ENCODE measurements at regions not wholly inside any gene's neighbourhood (a gene's known extent, or its start where the extent isn't known, plus 50 kb on each side); places are given as distances from the start of the nearest gene placed in this dataset.

DNA sequence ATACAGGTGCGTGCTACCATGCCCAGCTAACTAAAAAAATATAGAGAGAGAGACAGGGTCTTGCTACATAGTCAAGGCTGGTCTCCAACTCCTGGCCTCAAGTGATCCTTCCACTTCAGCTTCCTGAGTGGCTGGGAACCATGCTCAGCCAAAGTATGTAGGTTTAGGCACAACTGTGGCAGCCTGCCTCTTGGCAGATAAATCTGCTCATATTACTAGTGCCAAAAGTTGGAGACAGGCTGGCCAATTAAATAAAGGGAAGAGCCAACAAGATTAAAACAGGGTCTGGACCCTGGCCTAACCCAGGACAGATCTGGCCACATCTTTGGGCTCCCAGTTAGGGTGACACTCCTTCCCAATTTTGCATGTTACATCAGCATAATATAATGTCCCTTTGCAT, 151.7 kb downstream of the CBLN1 start:
- DNase-seq (ENCODE audit: extremely low read depth in 1 of 2, low read depth in 1 of 2) = no peak

DNA sequence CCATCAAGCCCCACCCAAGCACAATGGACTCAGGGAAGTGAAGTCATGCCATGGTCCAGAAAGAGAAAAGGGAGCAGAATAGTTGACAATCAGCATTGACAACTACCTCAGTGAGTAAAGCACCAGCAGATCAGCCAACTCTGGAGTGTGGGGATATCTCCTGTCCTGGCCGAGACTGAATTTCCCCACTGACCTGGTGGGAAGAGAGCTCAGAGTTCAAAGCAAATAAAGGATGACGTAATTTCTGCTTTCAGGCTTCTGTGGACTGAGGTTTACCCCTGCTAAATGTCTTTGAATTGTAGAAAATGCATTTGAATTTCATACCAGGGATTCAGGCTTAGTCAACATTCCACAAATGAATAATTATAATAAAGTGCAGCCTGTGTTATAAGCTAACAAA, 152.9 kb downstream of the CBLN1 start:
- no peak for DNase-seq (ENCODE audit: extremely low read depth in 1 of 2, low read depth in 1 of 2)

DNA sequence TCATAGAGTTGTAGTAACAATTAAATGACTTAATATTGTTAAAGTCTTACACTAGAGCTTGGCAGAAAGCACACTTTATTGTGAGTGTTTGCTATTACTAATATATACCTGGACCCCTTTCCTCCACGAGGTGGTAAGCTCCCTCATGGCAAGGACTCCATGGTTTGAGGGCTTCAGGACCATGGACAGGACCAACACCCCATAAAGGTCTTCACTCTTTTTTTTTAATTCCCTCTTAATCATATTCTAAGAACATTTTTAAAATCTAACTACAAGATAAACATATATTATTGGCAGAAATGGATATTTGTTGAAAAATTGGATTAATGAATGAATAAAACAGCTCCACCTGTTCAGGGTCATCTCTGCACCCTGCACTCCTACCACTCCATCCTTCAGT, 154.5 kb downstream of the CBLN1 start:
- no peak for DNase-seq (ENCODE audit: extremely low read depth in 1 of 2, low read depth in 1 of 2)

DNA sequence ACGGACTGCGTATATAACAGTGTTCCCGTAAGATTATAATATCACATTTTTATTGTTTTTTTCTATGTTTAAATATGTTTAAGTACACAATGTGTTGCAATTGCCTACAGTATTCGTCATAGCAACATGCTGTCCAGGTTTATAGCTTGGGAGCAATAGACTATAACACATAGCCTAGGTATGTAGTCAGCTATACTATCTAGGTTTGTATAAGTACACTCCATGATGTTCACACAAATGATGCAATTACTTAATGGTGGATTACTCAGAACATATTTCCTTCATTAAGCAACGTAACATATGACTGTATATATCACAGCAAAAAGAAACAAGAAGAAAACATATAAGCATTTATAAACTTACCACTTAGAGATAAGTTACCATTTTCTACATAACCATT, 160.0 kb downstream of the CBLN1 start:
- no peak for DNase-seq (ENCODE audit: extremely low read depth in 1 of 2, low read depth in 1 of 2)

DNA sequence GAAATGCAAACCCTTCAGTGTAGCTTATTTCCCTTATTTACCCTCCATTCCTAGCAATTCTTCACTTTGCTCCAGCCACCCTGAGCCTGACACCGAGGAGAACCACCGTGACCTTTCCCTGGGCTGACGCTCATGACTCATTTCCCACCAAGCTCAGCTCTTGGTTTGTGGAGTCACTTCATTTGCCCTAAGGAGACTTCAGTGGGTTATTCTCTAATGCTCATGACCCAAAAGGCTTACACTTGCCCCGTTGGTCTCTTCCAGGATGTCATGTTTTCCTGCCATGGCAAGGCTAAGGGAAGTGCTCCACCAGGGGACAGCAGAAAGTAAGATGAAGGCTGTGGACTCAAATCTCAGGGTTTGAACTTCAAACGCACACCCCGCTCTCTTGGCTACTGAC, 161.0 kb downstream of the CBLN1 start:
- no peak for DNase-seq (ENCODE audit: extremely low read depth in 1 of 2, low read depth in 1 of 2)

DNA sequence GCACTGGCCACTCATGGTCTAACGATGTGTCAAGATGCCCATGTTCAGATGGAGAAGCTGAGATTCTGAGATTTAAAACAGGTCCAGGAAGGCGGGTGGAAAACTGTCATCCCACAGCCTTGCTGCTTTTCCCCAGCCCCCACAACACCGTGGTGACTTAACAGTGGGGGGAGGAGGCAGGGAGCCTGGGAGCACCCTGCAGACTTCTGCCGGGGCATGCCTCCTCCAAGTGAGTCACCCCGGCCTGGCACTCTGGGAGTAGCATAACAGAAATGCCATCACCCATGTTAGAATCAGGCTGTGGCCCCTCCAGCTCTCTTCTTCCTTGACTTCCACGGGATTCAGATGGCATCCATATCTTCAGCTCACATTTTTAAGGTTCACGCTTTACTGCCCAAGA, 164.8 kb downstream of the CBLN1 start:
- DNase-seq (ENCODE audit: extremely low read depth in 1 of 2, low read depth in 1 of 2) = no peak

DNA sequence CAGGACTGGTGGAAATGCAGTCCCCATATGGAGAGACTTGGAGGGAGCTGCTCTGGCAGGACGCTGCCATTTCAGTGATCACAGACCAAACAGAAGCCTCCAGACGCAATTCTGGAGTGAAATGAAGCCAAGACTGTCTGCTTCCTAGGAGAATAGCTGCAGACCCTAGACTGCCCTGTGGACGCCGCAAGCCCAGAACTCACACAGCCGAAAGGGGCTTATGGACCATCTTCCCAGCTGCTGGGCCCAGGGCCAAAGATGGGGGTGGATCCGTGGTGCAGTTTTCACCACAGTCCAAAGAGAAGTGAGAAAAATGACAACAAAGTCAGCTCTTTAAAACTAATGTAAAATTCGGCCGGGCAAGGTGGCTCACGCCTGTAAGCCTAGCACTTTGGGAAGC, 165.7 kb downstream of the CBLN1 start:
- no peak for DNase-seq (ENCODE audit: extremely low read depth in 1 of 2, low read depth in 1 of 2)

DNA sequence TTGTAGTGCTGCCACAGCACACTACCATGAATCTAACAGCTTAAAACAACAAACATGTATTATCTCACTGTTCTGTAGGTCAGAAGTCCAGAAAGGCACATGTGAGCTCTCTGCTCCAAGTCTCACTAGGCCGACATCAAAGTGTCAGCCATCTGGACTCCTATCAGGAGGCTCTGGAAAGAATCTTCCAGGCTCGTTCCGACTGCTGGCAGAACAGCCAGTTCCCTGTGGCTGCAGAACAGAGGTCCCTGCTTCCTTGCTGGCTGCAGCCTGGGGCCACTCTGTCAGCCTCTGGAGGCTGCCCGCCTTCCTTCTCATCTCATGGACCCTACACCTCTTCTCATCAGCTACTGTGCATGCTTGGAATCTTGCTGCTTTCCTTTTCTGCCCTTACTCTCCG, 168.9 kb downstream of the CBLN1 start:
- DNase-seq (ENCODE audit: extremely low read depth in 1 of 2, low read depth in 1 of 2) = no peak

DNA sequence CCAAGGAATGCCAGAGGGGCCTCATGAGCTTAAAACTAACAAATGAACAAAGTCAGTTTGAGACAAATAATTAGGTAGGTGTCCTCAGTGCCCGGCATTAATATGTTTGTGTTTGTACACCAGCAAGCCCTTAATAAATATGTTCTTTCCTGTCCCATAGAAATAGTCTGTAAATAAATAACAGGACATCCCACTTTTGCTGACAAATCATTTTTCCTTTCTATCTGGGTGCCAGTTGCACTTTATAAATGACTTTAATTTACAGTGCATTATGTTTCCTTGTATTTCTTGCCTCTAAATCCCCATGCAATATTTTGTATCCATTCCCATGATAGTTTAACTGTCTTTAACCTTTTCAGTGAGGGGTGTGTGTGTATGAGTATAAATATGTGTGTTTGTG, 170.3 kb downstream of the CBLN1 start:
- DNase-seq (ENCODE audit: extremely low read depth in 1 of 2, low read depth in 1 of 2) = no peak

DNA sequence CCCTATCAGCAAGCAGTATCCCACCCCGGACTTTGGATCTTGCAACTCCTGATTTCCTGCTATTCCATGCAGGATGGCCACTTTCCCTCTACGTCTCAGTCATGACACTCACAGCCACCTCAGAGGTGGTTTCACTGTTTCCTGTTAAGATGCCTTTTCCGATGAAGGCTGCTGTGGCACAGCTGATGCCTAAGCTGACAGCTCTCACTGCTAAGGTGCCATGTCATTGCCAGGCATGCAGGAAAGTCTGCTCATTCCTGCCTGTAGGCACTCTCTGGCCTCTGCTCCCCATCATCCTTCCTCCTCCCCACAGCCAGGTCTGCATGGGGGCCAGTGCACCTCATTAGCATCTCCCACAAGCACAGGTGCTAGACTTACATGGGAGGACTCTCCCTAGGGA, 173.0 kb downstream of the CBLN1 start:
- no peak for DNase-seq (ENCODE audit: extremely low read depth in 1 of 2, low read depth in 1 of 2)

DNA sequence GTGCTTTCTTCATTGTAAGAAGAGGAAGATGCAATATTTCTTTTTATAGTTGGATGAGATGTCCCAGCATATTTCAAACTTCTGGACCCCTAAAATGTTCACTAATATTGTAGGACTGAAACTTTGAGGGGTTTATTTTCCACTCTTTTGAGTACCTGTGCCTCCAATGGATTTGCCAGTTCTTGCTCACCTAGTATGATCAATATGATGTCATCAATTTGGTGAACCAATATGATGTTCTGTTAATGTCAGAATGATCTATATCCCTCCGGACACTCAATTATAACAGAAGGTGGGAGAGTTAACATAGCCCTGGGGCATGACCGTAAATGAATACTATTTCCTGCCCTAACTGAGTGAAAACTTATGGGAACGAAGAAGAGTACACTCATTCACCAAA, 178.3 kb downstream of the CBLN1 start:
- no peak for DNase-seq (ENCODE audit: extremely low read depth in 1 of 2, low read depth in 1 of 2)

DNA sequence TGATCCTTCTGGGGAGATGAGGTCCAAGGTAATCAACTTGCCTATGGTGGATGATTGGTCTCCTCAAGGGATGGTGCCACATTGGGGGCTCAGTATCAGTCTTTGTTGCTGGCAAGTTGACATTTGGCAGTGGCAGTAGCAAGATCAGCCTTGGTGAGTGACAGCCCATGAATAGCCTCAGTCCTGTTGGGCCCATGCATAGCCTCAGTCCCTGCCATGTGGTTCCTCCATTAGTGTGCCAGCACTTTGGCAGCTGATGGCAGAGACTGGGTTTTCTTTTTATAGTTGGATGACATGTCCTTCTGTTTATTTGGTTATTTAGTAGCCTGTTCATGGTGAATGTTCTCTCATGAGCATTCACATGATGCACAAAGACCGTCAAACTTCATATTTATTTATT, 179.6 kb downstream of the CBLN1 start:
- no peak for DNase-seq (ENCODE audit: extremely low read depth in 1 of 2, low read depth in 1 of 2)

DNA sequence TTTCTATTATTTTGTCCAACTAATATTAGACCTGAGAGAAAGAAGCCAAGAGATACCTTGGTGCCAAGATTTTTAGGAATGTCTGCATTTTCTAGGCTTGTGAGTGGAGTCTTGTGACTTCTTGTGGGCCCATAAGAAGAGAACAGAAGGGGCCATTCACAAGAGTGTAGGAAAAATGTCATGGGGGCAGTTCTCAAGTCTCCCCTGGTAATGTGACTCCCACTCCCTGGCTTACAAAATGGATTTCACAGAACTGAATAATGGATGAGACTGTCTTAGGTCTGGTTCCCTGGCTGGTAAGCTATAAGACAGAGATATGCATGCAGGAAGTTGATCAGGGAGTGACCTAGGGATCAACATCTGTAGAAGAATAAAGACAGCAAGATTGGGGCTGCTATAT, 181.3 kb downstream of the CBLN1 start:
- no peak for DNase-seq (ENCODE audit: extremely low read depth in 1 of 2, low read depth in 1 of 2)

DNA sequence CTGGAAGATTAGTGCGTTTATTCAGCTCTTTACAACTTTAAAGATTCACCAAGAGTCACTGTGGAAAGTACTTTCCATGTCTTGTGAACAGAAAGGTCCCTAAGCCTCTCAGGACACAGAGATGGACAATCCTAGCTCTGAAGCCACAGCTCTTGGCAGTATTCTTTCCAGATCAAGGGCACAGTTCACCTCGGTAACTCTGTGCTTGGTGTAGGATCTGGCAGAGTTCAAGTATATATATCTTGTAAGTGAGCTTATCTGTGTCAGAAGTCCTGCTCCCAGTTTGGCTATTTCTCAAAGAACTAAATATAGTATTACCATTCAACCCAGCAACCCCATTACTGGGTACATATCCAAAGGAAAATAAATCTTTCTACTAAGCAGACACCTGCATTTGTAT, 183.7 kb downstream of the CBLN1 start:
- no peak for DNase-seq (ENCODE audit: extremely low read depth in 1 of 2, low read depth in 1 of 2)

DNA sequence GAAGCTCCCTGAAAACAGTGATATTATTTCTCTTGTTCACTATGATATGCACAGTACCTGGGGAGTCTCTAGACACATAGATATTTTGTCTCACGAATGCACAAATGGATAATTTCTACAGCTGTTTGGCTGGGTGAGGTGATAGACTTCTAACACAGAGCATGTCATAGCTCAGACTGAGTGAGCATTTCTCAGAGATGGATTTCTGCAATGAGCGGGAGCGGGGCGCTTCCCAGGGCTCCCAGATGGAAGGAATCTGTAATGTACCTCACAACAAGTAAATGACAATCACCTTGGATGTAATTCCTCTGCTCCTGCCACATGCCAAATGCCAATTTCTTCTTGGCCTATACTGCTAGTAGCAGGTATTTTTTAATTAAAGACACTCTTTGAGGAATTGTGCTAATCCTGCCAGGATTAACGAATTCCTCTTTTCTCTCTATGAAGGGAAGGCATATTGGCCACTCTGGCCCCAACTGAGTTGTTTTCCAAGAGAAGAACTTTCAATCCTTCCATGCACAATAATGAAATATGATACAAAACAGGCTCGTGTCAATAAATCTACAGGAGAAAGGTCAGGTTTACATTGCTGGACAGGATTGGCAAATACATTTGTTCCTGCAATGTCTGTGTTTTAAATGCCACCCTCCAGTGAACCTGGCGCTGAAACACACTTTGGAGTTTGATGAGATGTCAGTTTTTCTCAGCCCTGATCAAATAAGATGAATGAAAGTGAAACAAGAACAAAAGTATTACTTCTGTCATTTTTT, 185.3 kb downstream of the CBLN1 start:
- DNase-seq (ENCODE audit: extremely low read depth in 1 of 2, low read depth in 1 of 2) = no peak

DNA sequence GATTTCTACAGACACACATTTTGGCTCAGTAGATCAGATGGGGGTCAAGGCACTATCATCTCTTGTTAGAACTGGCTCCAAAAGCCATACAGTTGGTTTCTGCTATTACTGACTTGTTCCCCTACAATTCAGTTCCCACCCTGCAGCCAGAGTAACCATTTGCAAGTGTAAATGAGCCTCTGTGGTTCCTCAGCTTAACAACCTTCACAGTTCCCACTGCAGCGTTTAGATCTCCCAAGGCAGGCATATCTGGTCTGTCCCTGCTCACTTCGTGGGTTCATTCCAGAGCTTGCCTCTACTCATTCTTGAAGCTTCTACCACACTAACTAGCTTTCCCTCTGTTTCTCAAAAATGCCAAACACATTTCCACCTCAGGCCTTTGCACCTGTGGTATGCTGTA, 186.1 kb downstream of the CBLN1 start:
- DNase-seq (ENCODE audit: extremely low read depth in 1 of 2, low read depth in 1 of 2) = no peak

DNA sequence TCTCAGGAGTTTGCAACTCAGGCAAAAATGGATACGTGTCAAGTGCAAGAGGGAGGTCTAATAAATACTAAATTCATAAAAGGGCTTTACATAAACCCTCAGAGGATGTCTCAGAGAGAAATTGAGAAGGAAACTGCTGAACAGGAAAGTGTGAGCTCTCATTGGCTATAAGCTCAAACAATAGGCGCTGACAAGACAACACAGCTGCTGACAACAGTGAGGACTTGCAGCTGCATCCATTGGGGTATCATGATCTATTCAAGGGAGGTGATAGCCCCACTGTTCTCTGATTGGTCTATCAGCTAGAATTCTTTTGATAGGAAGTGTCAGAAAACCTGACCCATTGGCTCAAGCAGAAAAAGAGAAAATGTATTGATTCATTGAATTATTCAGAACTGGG, 187.2 kb downstream of the CBLN1 start:
- no peak for DNase-seq (ENCODE audit: extremely low read depth in 1 of 2, low read depth in 1 of 2)

DNA sequence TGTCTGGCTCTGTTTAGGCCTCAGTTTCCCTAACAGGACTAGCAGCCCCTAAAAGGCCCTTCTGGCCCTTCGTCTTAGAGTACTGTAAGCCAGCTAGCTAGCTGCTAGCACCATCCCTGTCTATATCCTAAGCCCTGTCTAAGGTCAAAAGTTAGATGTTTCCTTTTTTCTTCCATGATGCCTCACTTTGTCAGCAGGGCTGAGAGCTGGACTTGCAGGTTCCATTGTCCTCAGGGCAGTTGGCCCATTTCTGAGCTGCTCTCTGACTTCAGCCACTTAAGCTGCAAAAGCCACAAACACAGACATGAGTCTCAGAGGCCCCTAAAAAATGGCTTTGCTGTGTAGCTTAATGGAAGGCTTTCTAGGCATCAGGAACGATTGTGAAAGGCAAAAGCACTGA, 187.7 kb downstream of the CBLN1 start:
- no peak for DNase-seq (ENCODE audit: extremely low read depth in 1 of 2, low read depth in 1 of 2)

DNA sequence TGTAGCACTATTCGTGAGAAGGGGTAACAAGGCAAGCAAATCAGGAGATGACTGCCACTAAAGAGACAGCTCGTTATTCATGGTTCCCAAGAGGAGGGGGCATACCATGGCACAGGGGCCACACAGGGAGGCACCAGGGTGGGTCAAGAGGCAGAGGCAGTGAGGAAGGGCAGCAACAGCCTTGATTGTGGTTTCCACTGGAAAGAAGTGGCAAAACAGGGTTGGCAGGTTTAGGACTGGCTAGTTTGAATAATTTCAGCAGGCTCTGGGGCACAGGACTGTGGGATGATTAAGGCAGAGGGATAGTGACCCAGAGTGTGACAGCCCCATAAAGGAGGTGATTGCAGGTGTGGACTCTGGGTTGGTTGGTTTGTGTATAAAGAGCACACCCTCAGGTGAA, 188.9 kb downstream of the CBLN1 start:
- no peak for DNase-seq (ENCODE audit: extremely low read depth in 1 of 2, low read depth in 1 of 2)

DNA sequence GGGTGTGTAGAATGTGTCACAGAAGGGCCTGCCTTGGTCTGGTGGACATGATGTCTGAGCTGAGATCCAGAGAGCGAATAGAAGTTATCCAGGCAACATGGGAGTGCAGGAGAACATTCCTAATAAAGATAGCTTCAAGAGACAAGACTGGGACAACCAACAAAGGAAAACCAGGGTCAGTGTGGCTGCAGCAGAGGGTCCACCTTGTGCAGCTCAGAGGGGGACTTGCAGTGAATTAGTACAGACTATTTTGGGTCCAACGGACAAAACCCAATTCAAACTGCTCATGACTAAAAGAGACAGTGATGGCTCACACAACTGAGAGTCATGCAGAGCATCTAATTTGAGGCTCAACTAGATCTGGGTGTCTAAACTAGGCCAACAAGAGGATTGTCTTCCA, 192.1 kb downstream of the CBLN1 start:
- no peak for DNase-seq (ENCODE audit: extremely low read depth in 1 of 2, low read depth in 1 of 2)

DNA sequence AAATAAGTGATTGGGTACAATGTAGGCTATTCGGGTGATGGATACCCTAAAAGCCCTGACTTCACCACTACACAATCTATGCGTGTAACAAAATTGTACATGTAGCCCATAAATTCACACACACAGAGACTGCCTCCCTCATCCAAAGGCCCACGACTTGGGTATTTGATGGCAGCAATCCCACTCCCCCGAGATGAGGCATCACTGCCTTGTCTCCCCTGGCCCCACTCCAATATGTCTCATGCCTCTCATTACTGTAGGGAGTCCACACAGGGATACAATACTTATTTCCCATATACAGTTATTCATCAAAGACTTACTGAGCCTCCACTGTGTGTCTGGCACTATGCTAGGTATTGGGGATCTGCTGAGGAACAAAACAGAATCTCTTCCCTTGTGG, 192.6 kb downstream of the CBLN1 start:
- DNase-seq (ENCODE audit: extremely low read depth in 1 of 2, low read depth in 1 of 2) = no peak

DNA sequence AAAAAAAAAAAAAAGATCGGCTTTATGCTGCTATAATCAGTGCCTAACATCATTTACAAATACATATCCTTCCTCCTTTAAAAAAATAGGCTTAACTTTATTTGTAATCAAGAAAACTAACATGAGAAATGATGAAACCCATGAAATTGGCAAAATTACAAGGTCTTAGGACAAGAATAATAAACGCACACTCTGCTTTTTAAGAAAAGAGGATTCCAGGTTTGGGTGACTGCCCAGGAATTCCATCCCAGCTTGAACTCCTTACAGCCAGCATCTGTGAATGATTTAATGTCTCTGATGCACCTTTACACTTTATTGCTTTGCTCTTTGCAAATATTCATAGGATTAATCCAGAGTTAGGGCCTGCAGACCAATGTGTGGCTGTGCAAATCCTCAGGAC, 196.0 kb downstream of the CBLN1 start:
- no peak for DNase-seq (ENCODE audit: extremely low read depth in 1 of 2, low read depth in 1 of 2)

DNA sequence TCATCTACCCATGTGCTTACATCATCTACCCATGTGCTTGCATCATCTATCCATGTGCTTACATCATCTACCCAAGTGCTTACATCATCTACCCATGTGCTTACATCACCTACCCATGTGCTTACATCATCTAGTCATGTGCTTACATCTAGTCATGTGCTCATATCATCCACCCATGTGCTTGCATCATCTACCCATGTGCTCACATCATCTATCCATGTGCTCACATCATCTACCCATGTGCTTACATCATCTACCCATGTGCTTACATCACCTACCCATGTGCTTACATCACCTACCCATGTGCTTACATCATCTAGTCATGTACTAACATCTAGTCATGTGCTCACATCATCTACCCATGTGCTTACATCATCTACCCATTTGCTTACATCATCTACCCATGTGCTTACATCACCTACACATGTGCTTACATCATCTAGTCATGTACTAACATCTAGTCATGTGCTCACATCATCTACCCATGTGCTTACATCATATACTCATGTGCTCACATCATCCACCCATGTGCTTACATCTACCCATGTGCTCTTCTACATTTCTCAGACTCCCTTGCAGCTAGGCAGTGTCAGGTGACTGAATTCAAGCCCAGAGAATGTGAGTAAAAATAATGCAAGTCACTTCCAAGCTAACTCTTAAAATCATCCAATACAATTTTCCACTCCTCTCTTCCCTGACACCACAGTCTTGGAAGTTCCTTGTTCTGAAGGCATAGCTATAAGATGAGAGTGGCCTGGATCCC, 196.8 kb downstream of the CBLN1 start:
- no peak for DNase-seq (ENCODE audit: extremely low read depth in 1 of 2, low read depth in 1 of 2)

All from stimulated activated CD8-positive, alpha-beta memory T cell treated with anti-CD3 and anti-CD28 coated beads, Interleukin-7, amount 100 ng/mL, for 48 hours (primary cell).